H1 (cell line): ENCODE measurements at regions not wholly inside any gene's neighbourhood (a gene's known extent, or its start where the extent isn't known, plus 50 kb on each side); places are given as distances from the start of the nearest gene placed in this dataset.

ENCODE experiments used
- BRCA1 ChIP-seq: IDR thresholded peaks from 2 replicates; pipeline ENCODE4 v1.6.1; 2012; ENCODE audit warnings: low read depth, low read length, improper control_type of control experiment
- EGR1 ChIP-seq: IDR thresholded peaks from 2 replicates; pipeline ENCODE4 v1.6.1; 2011; ENCODE audit warnings: low read depth, low read length, borderline replicate concordance
- SAP30 ChIP-seq: fragments of 300-600 bp; sonication (generic); IDR thresholded peaks from 2 replicates; pipeline ENCODE4 v1.7.1; 2012; ENCODE audit warnings: low read length, moderate library complexity, mild to moderate bottlenecking, inconsistent platforms; ENCODE audit not compliant: insufficient read depth, insufficient replicate concordance

- TF ChIP-seq SAP30 (no peak), BRCA1 (no peak), EGR1 (no peak)
- TF ChIP-seq, all 59 proteins: peak for 0
Observed at GRCh38 chr6:40162074-40162473, 227.8 kb upstream of the MOCS1 start (continued).
